Central memory CD4-positive, alpha-beta T cell (primary cell): ENCODE measurements at regions not wholly inside any gene's neighbourhood (a gene's known extent, or its start where the extent isn't known, plus 50 kb on each side); places are given as distances from the start of the nearest gene placed in this dataset.
"Not testable (repeated sequence)": the region's sequence is repeated elsewhere in the genome, so short reads cannot be mapped to it uniquely, and the experiment has no call there.

Source experiments
- DNase-seq: peaks from one replicate; pipeline ENCODE4 v3.0.0; 2022

- DNase-seq, result no peak
Observed at GRCh38 chr4:14335872-14336271, 666.4 kb upstream of the CPEB2 start.

- DNase-seq, result no peak
Observed at GRCh38 chr4:14336656-14337055, 665.6 kb upstream of the CPEB2 start.

GRCh38 chr4:14337892-14338584, 664.2 kb upstream of the CPEB2 start:
- no peak for DNase-seq

GRCh38 chr4:14338585-14339265, 663.6 kb upstream of the CPEB2 start:
- no peak for DNase-seq

- no peak for DNase-seq
Observed at GRCh38 chr4:14339715-14340114, 662.6 kb upstream of the CPEB2 start.

- DNase-seq, result no peak
Observed at GRCh38 chr4:14340321-14340720, 662.0 kb upstream of the CPEB2 start.

GRCh38 chr4:14343961-14344360, 658.3 kb upstream of the CPEB2 start:
- DNase-seq, result no peak

GRCh38 chr4:14345356-14345775, 656.9 kb upstream of the CPEB2 start:
- DNase-seq, result no peak

- no peak for DNase-seq
Observed at GRCh38 chr4:14347526-14347925, 654.8 kb upstream of the CPEB2 start.

GRCh38 chr4:14348506-14348905, 653.8 kb upstream of the CPEB2 start:
- no peak for DNase-seq

- DNase-seq, result not testable (repeated sequence)
Observed at GRCh38 chr4:14358544-14359160, 643.6 kb upstream of the CPEB2 start.

- DNase-seq, result no peak
Observed at GRCh38 chr4:14359991-14360390, 642.3 kb upstream of the CPEB2 start.

- DNase-seq, result no peak
Observed at GRCh38 chr4:14361084-14361483, 641.2 kb upstream of the CPEB2 start.

GRCh38 chr4:14362385-14362784, 639.9 kb upstream of the CPEB2 start:
- no peak for DNase-seq

GRCh38 chr4:14364953-14365536, 637.2 kb upstream of the CPEB2 start:
- DNase-seq, result no peak

GRCh38 chr4:14368391-14368790, 633.9 kb upstream of the CPEB2 start:
- no peak for DNase-seq

- DNase-seq, result no peak
Observed at GRCh38 chr4:14371131-14371530, 631.1 kb upstream of the CPEB2 start.

- DNase-seq, result no peak
Observed at GRCh38 chr4:14375816-14376215, 626.5 kb upstream of the CPEB2 start.

- no peak for DNase-seq
Observed at GRCh38 chr4:14379183-14379582, 623.1 kb upstream of the CPEB2 start.

- no peak for DNase-seq
Observed at GRCh38 chr4:14383652-14384051, 618.6 kb upstream of the CPEB2 start.

GRCh38 chr4:14384824-14385223, 617.5 kb upstream of the CPEB2 start:
- DNase-seq, result no peak

- no peak for DNase-seq
Observed at GRCh38 chr4:14386196-14386595, 616.1 kb upstream of the CPEB2 start.

- DNase-seq, result no peak
Observed at GRCh38 chr4:14387647-14388046, 614.6 kb upstream of the CPEB2 start.

GRCh38 chr4:14392378-14392777, 609.9 kb upstream of the CPEB2 start:
- no peak for DNase-seq
